SJSA1 (cell line): ENCODE measurements at regions not wholly inside any gene's neighbourhood (a gene's known extent, or its start where the extent isn't known, plus 50 kb on each side); places are given as distances from the start of the nearest gene placed in this dataset.

Experiments
- DNase-seq, 2 experiments: peaks; one replicate each; pipeline ENCODE4 v3.0.0-alpha.2; 2015 to 2020; ENCODE audit warnings: low spot score in 2 of 2, low read depth in 1 of 2
- H3K27ac ChIP-seq: fragments of 250-450 bp; sonication (Bioruptor Pico); 2 replicates; pipeline ENCODE4 v1.5.1; 2020; ENCODE audit warnings: mild to moderate bottlenecking, moderate library complexity
- H3K27me3 ChIP-seq: fragments of 250-450 bp; sonication (Bioruptor Pico); replicated peaks from 2 replicates; pipeline ENCODE4 v1.5.1; 2020; ENCODE audit warnings: mild to moderate bottlenecking, moderate library complexity
- H3K36me3 ChIP-seq: fragments of 250-450 bp; sonication (Bioruptor Pico); 2 replicates; pipeline ENCODE4 v1.5.1; 2020; ENCODE audit warnings: mild to moderate bottlenecking
- H3K4me1 ChIP-seq: fragments of 250-450 bp; sonication (Bioruptor Pico); replicated peaks from 2 replicates; pipeline ENCODE4 v1.6.1; 2021; ENCODE audit warnings: mild to moderate bottlenecking
- H3K4me3 ChIP-seq: fragments of 250-450 bp; sonication (Bioruptor Pico); 2 replicates; pipeline ENCODE4 v1.5.1; 2020; ENCODE audit warnings: mild to moderate bottlenecking
- H3K9me3 ChIP-seq: fragments of 250-450 bp; sonication (Bioruptor Pico); replicated peaks from 2 replicates; pipeline ENCODE4 v1.5.1; 2020; ENCODE audit warnings: mild to moderate bottlenecking

GRCh38 chr15:81560405-81560804 is 186.4 kb upstream of the TMC3 start:
- H3K27ac ChIP-seq, result no peak overlapping the region
- no peaks in the 10 kb centered on the region for H3K9me3 ChIP-seq
- H3K4me1 ChIP-seq, result no peaks in the 10 kb centered on the region
- no peak overlapping the region for H3K4me3 ChIP-seq
- DNase-seq, result no peak
- no peaks in the 10 kb centered on the region for H3K27me3 ChIP-seq
- H3K36me3 ChIP-seq, result no peaks in the 10 kb centered on the region

- Histone ChIP-seq H3K4me3 (no peak overlapping the region), H3K36me3 (no peaks in the 10 kb centered on the region), H3K27me3 (no peaks in the 10 kb centered on the region), H3K27ac (no peak overlapping the region), H3K4me1 (no peaks in the 10 kb centered on the region; the same call in 1 of the 2 replicates), H3K9me3 (no peaks in the 10 kb centered on the region)
- DNase-seq, result no peak
Observed at GRCh38 chr15:81558056-81558455, 184.0 kb upstream of the TMC3 start.

GRCh38 chr15:81555346-81555745 is 181.3 kb upstream of the TMC3 start:
- H3K4me1 ChIP-seq, result no peaks in the 10 kb centered on the region; the same call in 1 of the 2 replicates
- H3K27ac ChIP-seq, result no peak overlapping the region
- H3K36me3 ChIP-seq, result no peaks in the 10 kb centered on the region
- H3K27me3 ChIP-seq, result no peaks in the 10 kb centered on the region
- DNase-seq, result no peak
- H3K4me3 ChIP-seq, result no peak overlapping the region
- no peaks in the 10 kb centered on the region for H3K9me3 ChIP-seq

- no peaks in the 10 kb centered on the region for H3K36me3 ChIP-seq
- H3K9me3 ChIP-seq, result no peaks in the 10 kb centered on the region
- no peaks in the 10 kb centered on the region for H3K27me3 ChIP-seq
- no peak overlapping the region for H3K27ac ChIP-seq
- no peak overlapping the region for H3K4me3 ChIP-seq
- no peak for DNase-seq
- H3K4me1 ChIP-seq, result no peaks in the 10 kb centered on the region
Observed at GRCh38 chr15:81548365-81549130, 174.5 kb upstream of the TMC3 start.

DNA sequence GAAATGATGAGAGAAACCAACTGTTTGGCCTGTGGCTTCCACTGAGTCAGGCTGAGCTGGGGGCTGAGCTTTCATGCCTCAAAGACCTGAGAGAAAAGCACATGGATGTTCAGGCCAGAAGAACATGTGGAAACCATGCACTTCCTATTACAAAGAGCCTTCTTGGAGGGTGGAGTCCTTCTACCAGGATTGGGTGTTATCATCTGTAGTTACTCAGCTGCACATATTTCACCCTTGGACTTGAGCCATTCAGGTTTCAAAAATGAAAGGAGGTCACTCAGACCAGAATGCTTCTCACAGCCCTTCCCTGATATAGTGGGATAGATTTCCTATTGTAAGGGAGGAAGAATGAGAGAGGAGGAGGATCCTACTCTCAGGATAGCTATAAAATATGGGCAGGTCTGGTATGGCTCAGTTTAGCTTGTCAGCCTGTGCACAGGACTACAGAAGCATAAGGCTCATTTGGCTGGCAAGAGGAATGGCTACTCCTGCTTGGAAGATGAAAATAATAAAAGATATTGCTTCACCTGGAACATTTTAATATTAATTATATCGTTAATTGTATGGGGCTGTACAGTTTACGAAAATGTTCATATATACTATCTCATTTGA is 173.6 kb upstream of the TMC3 start:
- H3K4me3 ChIP-seq, result no peak overlapping the region
- no peaks in the 10 kb centered on the region for H3K27me3 ChIP-seq
- no peaks in the 10 kb centered on the region for H3K9me3 ChIP-seq
- no peak overlapping the region for H3K27ac ChIP-seq
- no peaks in the 10 kb centered on the region for H3K4me1 ChIP-seq
- no peak for DNase-seq
- no peaks in the 10 kb centered on the region for H3K36me3 ChIP-seq

GRCh38 chr15:81544385-81544784 is 170.4 kb upstream of the TMC3 start:
- H3K27me3 ChIP-seq, result no peaks in the 10 kb centered on the region
- DNase-seq, result no peak
- H3K36me3 ChIP-seq, result no peaks in the 10 kb centered on the region
- no peak overlapping the region for H3K27ac ChIP-seq
- H3K4me3 ChIP-seq, result no peak overlapping the region
- H3K9me3 ChIP-seq, result no peaks in the 10 kb centered on the region
- H3K4me1 ChIP-seq, result no peaks in the 10 kb centered on the region

- no peak for DNase-seq
- Histone ChIP-seq H3K27ac (no peak overlapping the region), H3K4me1 (peaks cover 15% of the 10 kb centered on the region), H3K27me3 (no peaks in the 10 kb centered on the region), H3K36me3 (no peaks in the 10 kb centered on the region), H3K4me3 (no peak overlapping the region), H3K9me3 (no peaks in the 10 kb centered on the region)
Observed at GRCh38 chr15:81540909-81541308, 166.9 kb upstream of the TMC3 start.

DNA sequence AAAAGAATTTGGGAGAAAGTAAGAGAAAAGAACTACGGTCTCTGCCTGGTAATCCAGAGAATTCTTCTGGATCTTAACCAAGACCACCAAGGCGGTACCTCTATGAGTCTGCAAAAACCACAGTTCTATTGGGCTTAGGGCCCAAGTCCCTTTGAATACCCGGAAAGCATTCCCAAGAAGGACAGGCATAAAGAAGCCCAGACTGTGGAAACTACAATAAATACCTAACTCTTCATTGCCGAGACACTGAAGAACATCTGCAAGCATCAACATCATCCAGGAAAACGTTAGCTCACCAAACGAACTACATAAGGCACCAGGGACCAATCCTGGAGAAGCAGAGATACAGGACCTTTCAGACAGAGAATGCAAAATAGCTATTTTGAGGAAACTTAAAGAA is 162.3 kb upstream of the TMC3 start:
- no peaks in the 10 kb centered on the region for H3K9me3 ChIP-seq
- no peaks in the 10 kb centered on the region for H3K27me3 ChIP-seq
- H3K4me1 ChIP-seq, result peaks cover 37% of the 10 kb centered on the region
- peak overlapping the region; percentile 49 for H3K27ac ChIP-seq
- peak; percentile 68 to 74 for DNase-seq
- H3K36me3 ChIP-seq, result no peaks in the 10 kb centered on the region
- no peak overlapping the region for H3K4me3 ChIP-seq

GRCh38 chr15:81534124-81534523 is 160.1 kb upstream of the TMC3 start:
- Histone ChIP-seq H3K4me3 (no peak overlapping the region), H3K4me1 (peaks cover 60% of the 10 kb centered on the region)

DNA sequence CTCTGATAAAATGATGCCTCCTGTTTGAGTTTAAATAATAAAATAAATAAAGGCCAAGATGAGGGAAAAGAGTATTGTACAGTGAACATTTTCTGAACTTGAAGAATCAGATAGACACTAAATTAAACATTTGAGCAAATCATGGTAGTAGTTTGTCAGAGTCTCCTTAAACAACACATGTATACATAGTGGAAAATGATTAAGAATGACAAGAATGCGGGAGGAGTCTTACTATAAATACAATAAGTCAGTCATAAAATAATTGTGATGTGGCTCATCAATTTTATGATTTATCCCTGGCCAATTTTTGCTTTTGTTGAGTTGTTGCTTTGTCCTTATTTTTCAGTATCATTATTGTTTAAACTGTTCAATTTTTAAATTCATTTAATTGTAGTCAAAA is 158.0 kb upstream of the TMC3 start:
- DNase-seq, result peak in 1 of 2 experiments; percentile 54
- Histone ChIP-seq H3K36me3 (no peaks in the 10 kb centered on the region), H3K27ac (peak overlapping the region; percentile 43), H3K4me3 (no peak overlapping the region), H3K27me3 (no peaks in the 10 kb centered on the region), H3K9me3 (no peaks in the 10 kb centered on the region), H3K4me1 (peaks cover 58% of the 10 kb centered on the region)

More at GRCh38 chr15:81534124-81534523, 160.1 kb upstream of the TMC3 start:
- no peaks in the 10 kb centered on the region for H3K27me3 ChIP-seq
- no peaks in the 10 kb centered on the region for H3K9me3 ChIP-seq
- no peaks in the 10 kb centered on the region for H3K36me3 ChIP-seq
- DNase-seq, result no peak
- no peak overlapping the region for H3K27ac ChIP-seq

DNA sequence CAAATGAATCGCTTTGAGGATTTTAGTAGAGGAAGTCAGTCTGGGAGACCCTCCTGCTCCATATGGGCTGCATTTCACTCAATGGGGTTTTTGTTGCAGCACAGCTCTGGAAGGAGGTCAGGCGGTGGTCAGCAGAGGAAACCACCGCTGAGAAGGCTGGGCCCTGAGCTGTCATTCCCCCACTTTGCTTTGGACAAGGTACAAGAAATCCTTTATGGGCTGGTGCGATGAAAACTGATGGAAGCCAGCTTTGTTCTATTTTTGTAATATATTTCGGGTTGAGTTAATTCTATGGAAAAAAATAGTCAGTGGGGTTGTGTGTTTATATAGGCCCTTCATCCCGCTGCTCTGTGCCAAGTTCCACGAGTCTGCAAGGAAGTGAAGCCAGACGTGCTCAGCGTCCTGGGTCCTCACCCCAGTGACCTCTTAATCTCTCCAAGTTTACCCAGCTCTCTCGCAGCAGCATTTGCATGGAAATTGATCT is 157.1 kb upstream of the TMC3 start:
- peak overlapping the region; percentile 43 for H3K27ac ChIP-seq
- no peak overlapping the region for H3K4me3 ChIP-seq
- peaks cover 49% of the 10 kb centered on the region for H3K4me1 ChIP-seq
- DNase-seq, result peak in 1 of 2 experiments; percentile 51
- H3K27me3 ChIP-seq, result no peaks in the 10 kb centered on the region
- no peaks in the 10 kb centered on the region for H3K9me3 ChIP-seq
- H3K36me3 ChIP-seq, result no peaks in the 10 kb centered on the region

- Histone ChIP-seq H3K4me3 (no peak overlapping the region), H3K27ac (peak overlapping the region; percentile 43), H3K27me3 (no peaks in the 10 kb centered on the region), H3K4me1 (peaks cover 40% of the 10 kb centered on the region), H3K9me3 (no peaks in the 10 kb centered on the region), H3K36me3 (no peaks in the 10 kb centered on the region)
- peak in 1 of 2 experiments; percentile 41 for DNase-seq
Observed at GRCh38 chr15:81530271-81530691, 156.3 kb upstream of the TMC3 start.

DNA sequence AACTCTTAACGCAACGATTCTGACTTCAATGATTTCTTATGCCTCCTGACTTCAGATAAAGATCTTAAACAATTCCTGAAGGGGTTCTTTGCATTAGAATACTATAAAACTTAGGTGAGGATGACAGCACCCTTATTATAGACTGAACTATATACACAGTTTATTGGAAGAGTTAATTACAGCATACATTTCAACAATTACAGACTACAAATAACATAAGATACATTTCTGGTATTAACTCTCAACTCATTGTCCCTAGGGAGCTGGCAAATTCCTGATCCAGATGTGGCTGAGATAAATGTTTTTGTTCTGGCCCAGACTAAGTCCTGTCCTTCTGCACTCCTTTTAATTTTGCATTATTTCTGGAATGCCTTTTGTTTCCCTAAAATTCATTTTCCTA is 155.5 kb upstream of the TMC3 start:
- Histone ChIP-seq H3K36me3 (no peaks in the 10 kb centered on the region), H3K9me3 (no peaks in the 10 kb centered on the region), H3K4me3 (no peak overlapping the region), H3K27me3 (no peaks in the 10 kb centered on the region), H3K4me1 (peaks cover 38% of the 10 kb centered on the region), H3K27ac (no peak overlapping the region)
- no peak for DNase-seq

DNA sequence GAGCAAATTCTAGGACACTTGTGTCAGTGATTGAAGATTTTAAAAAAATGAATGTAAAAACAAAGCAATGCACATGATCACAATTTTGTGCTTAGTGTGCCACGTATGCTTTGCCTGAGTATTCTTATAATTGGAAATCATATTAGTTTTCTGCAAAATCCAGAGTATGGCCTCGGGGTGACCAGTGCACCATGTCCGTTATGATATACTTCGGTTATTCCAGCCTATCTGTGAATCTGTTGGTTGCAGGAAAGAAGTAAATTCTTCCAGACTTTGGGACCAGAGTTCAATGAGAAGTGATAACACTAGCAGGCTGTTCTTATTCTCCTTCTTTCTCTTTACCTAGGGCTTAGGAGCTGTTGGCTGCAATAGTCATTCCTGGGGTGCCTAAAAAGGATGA is 152.0 kb upstream of the TMC3 start:
- Histone ChIP-seq H3K27ac (no peak overlapping the region), H3K4me1 (peaks cover 21% of the 10 kb centered on the region)

More for the DNA sequence above, 152.0 kb upstream of the TMC3 start:
- Histone ChIP-seq H3K27me3 (no peaks in the 10 kb centered on the region), H3K9me3 (no peaks in the 10 kb centered on the region), H3K4me3 (no peak overlapping the region), H3K36me3 (no peaks in the 10 kb centered on the region)
- no peak for DNase-seq
